SK-N-SH treated with all-trans-retinoic acid at 6 μM for 48 hours (cell line): ENCODE measurements at regions not wholly inside any gene's neighbourhood (a gene's known extent, or its start where the extent isn't known, plus 50 kb on each side); places are given as distances from the start of the nearest gene placed in this dataset.

Source experiments
- ATAC-seq: fragments of 200-7000 bp; cut with Tn5 transposase; 3 replicates; pipeline ENCODE4 v1.9.1; 2020; ENCODE audit warnings: mild to moderate bottlenecking, moderate library complexity
- ARNTL ChIP-seq: fragments of 450-650 bp; formaldehyde crosslinking; IDR thresholded peaks from 2 replicates; pipeline ENCODE4 v1.5.0; 2020; ENCODE audit warnings: low read depth, mild to moderate bottlenecking, moderate library complexity, borderline replicate concordance
- BACH2 ChIP-seq: fragments of 250-450 bp; sonication (Bioruptor Pico); IDR thresholded peaks from 2 replicates; pipeline ENCODE4 v1.9.0; 2021; ENCODE audit warnings: mild to moderate bottlenecking, borderline replicate concordance
- CREB5 ChIP-seq: fragments of 250-450 bp; sonication (Bioruptor Pico); IDR thresholded peaks from 2 replicates; pipeline ENCODE4 v1.5.1; 2020; ENCODE audit warnings: low read depth, mild to moderate bottlenecking, moderate library complexity
- CSDC2 ChIP-seq: fragments of 250-450 bp; sonication (Bioruptor Pico); IDR thresholded peaks from 2 replicates; pipeline ENCODE4 v1.5.0; 2020; ENCODE audit warnings: mild to moderate bottlenecking, moderate library complexity
- CSRNP3 ChIP-seq: fragments of 250-450 bp; sonication (Bioruptor Pico); IDR thresholded peaks from 2 replicates; pipeline ENCODE4 v1.5.1; 2021; ENCODE audit warnings: mild to moderate bottlenecking, moderate library complexity
- ESRRG ChIP-seq: fragments of 250-450 bp; sonication (Bioruptor Pico); IDR thresholded peaks from 2 replicates; pipeline ENCODE4 v1.6.1; 2021; ENCODE audit warnings: mild to moderate bottlenecking
- GLIS3 ChIP-seq: fragments of 250-450 bp; sonication (Bioruptor Pico); IDR thresholded peaks from 2 replicates; pipeline ENCODE4 v1.5.0; 2020; ENCODE audit warnings: mild to moderate bottlenecking, moderate library complexity
- ISL1 ChIP-seq: fragments of 250-450 bp; sonication (Bioruptor Pico); IDR thresholded peaks from 2 replicates; pipeline ENCODE4 v2.1.2; 2022; ENCODE audit warnings: mild to moderate bottlenecking, moderate library complexity
- OSR1 ChIP-seq: fragments of 250-450 bp; sonication (Bioruptor Pico); IDR thresholded peaks from 2 replicates; pipeline ENCODE4 v1.8.0; 2022; ENCODE audit warnings: moderate library complexity, mild to moderate bottlenecking, inconsistent platforms
- PATZ1 ChIP-seq: fragments of 250-450 bp; sonication (Bioruptor Pico); IDR thresholded peaks from 2 replicates; pipeline ENCODE4 v1.8.0; 2020; ENCODE audit warnings: mild to moderate bottlenecking, moderate library complexity, borderline replicate concordance
- POU6F1 ChIP-seq: fragments of 250-450 bp; sonication (Bioruptor Pico); IDR thresholded peaks from 2 replicates; pipeline ENCODE4 v1.8.0; 2021; ENCODE audit warnings: low read depth, mild to moderate bottlenecking, moderate library complexity, borderline replicate concordance
- PPARA ChIP-seq: fragments of 250-450 bp; sonication (Bioruptor Pico); IDR thresholded peaks from 2 replicates; pipeline ENCODE4 v1.5.0; 2020; ENCODE audit warnings: mild to moderate bottlenecking, borderline replicate concordance
- RARB ChIP-seq: fragments of 250-450 bp; sonication (Bioruptor Pico); IDR thresholded peaks from 2 replicates; pipeline ENCODE4 v1.8.0; 2021; ENCODE audit warnings: mild to moderate bottlenecking, moderate library complexity
- SNAI2 ChIP-seq: fragments of 250-450 bp; sonication (Bioruptor Pico); IDR thresholded peaks from 2 replicates; pipeline ENCODE4 v1.5.0; 2020; ENCODE audit warnings: mild to moderate bottlenecking, moderate library complexity
- TCF4 ChIP-seq: fragments of 250-450 bp; sonication (Bioruptor Pico); IDR thresholded peaks from 2 replicates; pipeline ENCODE4 v1.8.0; 2021; ENCODE audit warnings: mild to moderate bottlenecking, moderate library complexity, borderline replicate concordance
- TSHZ2 ChIP-seq: fragments of 250-450 bp; sonication (Bioruptor Pico); IDR thresholded peaks from 2 replicates; pipeline ENCODE4 v1.5.0; 2020; ENCODE audit warnings: mild to moderate bottlenecking, moderate library complexity
- ZC3H10 ChIP-seq: fragments of 250-450 bp; sonication (Bioruptor Pico); IDR thresholded peaks from 2 replicates; pipeline ENCODE4 v1.5.1; 2021; ENCODE audit warnings: mild to moderate bottlenecking, moderate library complexity
- ZFP3 ChIP-seq: fragments of 250-450 bp; sonication (Bioruptor Pico); IDR thresholded peaks from 2 replicates; pipeline ENCODE4 v1.5.0; 2020; ENCODE audit warnings: mild to moderate bottlenecking, moderate library complexity
- ZFP30 ChIP-seq: fragments of 450-650 bp; formaldehyde crosslinking; IDR thresholded peaks from 2 replicates; pipeline ENCODE4 v1.5.0; 2022; ENCODE audit warnings: mild to moderate bottlenecking, moderate library complexity
- ZNF565 ChIP-seq: fragments of 450-650 bp; formaldehyde crosslinking; conservative IDR thresholded peaks from 2 replicates; pipeline ENCODE4 v1.5.0; 2020; ENCODE audit warnings: low read depth, mild to moderate bottlenecking, moderate library complexity
- ZNF70 ChIP-seq: fragments of 450-650 bp; formaldehyde crosslinking; IDR thresholded peaks from 2 replicates; pipeline ENCODE4 v1.5.0; 2020; ENCODE audit warnings: mild to moderate bottlenecking, moderate library complexity
- ZNF8 ChIP-seq: fragments of 450-650 bp; formaldehyde crosslinking; IDR thresholded peaks from 2 replicates; pipeline ENCODE4 v1.5.0; 2020; ENCODE audit warnings: mild to moderate bottlenecking, moderate library complexity

- no peak for ATAC-seq
- no peak for TF ChIP-seq PATZ1 (CRISPR knock-in tag)
- no peak for TF ChIP-seq ZFP3 (CRISPR knock-in tag)
- TF ChIP-seq ARNTL (CRISPR knock-in tag): no peak
- TF ChIP-seq PPARA (CRISPR knock-in tag): no peak
- no peak for TF ChIP-seq ZNF565 (CRISPR knock-in tag)
- TF ChIP-seq TCF4 (CRISPR knock-in tag): no peak
- TF ChIP-seq ISL1 (CRISPR knock-in tag): no peak
- TF ChIP-seq CREB5 (CRISPR knock-in tag): no peak
- no peak for TF ChIP-seq TSHZ2
- no peak for TF ChIP-seq OSR1 (CRISPR knock-in tag)
- no peak for TF ChIP-seq BACH2 (CRISPR knock-in tag)
- no peak for TF ChIP-seq CSDC2
- no peak for TF ChIP-seq ZFP30 (CRISPR knock-in tag)
- TF ChIP-seq SNAI2 (CRISPR knock-in tag): no peak
- no peak for TF ChIP-seq GLIS3 (CRISPR knock-in tag)
- no peak for TF ChIP-seq ZC3H10 (CRISPR knock-in tag)
- no peak for TF ChIP-seq POU6F1 (CRISPR knock-in tag)
- no peak for TF ChIP-seq ZNF8 (CRISPR knock-in tag)
- no peak for TF ChIP-seq RARB (CRISPR knock-in tag)
These were observed 297.2 kb downstream of the RNF144B start for GRCh38 chr6:18684343-18684742.

GRCh38 chr6:18692929-18693685, 306.0 kb downstream of the RNF144B start:
- ATAC-seq: no peak
- TF ChIP-seq ZC3H10 (CRISPR knock-in tag) (no peak), ZFP3 (CRISPR knock-in tag) (no peak), ESRRG (CRISPR knock-in tag) (no peak), SNAI2 (CRISPR knock-in tag) (no peak), PPARA (CRISPR knock-in tag) (no peak), ZNF8 (CRISPR knock-in tag) (no peak)

GRCh38 chr6:18693881-18694280, 306.7 kb downstream of the RNF144B start:
- ATAC-seq: no peak
- TF ChIP-seq ZNF70 (CRISPR knock-in tag) (no peak), CSRNP3 (CRISPR knock-in tag) (no peak), ZNF8 (CRISPR knock-in tag) (no peak), ZFP30 (CRISPR knock-in tag) (no peak), CREB5 (CRISPR knock-in tag) (no peak), GLIS3 (CRISPR knock-in tag) (no peak), ISL1 (CRISPR knock-in tag) (no peak), SNAI2 (CRISPR knock-in tag) (no peak), PPARA (CRISPR knock-in tag) (no peak), PATZ1 (CRISPR knock-in tag) (no peak), OSR1 (CRISPR knock-in tag) (no peak), CSDC2 (no peak)
